Activated T-cell treated with anti-CD3 and anti-CD28 coated beads for 4 hours (primary cell): ENCODE measurements at regions not wholly inside any gene's neighbourhood (a gene's known extent, or its start where the extent isn't known, plus 50 kb on each side); places are given as distances from the start of the nearest gene placed in this dataset.

Source experiments
- DNase-seq: peaks from one replicate; pipeline ENCODE4 v3.0.0-alpha.2; 2020

DNA sequence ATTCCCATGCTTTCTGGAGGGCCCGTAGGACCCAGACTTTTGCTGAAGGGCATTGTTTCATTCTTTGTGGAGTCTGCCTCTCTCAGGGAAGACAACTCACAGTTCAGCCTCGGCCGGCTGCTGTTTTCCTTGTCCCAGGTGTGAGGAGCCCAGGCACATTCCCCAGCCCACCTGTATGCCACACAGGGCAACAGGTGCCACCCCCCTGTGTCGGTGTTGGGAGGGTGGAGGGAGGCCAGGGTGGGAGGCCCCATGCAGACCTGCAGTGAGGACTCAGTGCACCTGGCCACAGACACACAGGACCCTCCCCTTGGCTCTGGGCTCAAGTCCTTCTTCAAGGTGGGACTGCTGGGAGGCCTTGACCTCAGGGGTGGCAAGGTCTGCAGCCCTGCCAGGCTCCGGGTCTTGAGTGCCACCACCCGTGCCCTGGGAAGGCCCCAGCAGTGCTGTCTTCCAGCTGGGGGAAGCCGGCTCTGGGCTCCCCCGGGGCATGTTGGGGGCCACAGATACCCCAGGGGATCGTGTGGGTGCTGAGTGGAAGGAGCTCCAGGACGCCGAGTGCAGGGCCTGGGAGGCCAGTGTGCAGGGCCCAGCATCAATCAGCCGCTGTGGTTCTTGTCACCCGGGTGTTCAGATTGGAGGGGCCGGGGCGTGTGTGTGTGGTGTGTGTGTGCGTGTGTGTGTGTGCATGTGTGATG is 1286.1 kb downstream of the BRD1 start:
- DNase-seq, result no peak

DNA sequence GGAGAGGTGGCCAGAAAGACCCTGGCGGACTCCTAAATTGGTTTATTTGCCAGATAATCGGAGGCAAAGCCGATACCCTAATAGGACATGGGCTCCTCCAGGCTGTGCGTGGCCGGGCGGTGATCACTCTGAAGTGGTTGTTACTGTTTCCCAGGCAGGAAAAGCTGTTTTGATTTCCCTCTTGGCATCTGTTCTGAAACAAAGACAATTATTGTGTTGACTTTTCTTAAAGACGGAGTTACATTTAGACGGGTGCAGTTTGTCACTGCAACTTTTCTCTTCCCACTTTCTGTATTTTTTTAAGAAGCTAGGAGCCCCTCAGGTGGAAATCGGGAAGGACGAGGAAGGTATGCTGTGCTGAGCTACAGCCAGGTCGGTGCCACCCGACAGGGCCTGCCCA is 1288.4 kb downstream of the BRD1 start:
- no peak for DNase-seq

DNA sequence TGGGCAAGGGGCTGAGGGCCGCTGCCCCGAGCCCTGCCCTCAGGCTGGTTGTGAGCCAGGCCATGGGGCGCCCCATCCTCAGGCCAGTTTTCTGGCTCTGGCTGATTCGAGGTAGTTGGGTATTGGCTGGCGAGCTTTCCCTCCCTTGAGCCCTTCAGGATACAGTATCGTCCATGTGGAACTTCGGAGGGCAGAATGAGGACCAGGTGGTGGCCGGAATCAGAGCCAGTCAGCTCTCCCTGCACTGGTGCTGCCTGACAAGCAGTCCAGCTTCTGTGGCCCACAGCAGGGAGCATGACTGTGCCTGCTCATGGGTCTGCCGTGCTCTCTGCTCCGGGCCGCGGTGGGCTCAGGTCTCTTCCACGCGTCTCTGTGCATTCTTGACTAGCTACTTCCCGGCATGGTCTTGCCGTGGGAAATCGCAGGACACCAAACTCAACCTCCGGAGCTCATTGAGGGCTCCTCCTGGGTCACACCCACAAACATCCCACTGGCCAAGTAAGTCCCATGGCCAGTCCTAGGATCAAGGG is 1289.3 kb downstream of the BRD1 start:
- no peak for DNase-seq

DNA sequence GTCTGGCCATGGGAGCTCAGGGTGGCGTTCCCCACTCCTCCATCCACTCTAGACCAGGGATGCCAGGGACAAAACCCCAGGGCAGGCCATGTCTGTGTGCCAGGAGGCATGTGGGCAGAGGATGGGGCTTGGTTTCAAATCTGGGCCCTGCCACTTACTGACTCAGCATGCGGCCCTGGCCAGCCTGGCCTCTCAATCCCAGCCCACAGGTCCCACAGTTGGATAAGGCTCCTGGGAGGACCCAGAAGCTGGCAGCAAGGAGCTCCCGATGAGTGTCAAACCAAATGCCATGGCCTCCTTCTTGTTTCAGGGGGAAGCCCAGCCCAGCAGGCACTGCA is 1290.4 kb downstream of the BRD1 start:
- DNase-seq, result no peak

DNA sequence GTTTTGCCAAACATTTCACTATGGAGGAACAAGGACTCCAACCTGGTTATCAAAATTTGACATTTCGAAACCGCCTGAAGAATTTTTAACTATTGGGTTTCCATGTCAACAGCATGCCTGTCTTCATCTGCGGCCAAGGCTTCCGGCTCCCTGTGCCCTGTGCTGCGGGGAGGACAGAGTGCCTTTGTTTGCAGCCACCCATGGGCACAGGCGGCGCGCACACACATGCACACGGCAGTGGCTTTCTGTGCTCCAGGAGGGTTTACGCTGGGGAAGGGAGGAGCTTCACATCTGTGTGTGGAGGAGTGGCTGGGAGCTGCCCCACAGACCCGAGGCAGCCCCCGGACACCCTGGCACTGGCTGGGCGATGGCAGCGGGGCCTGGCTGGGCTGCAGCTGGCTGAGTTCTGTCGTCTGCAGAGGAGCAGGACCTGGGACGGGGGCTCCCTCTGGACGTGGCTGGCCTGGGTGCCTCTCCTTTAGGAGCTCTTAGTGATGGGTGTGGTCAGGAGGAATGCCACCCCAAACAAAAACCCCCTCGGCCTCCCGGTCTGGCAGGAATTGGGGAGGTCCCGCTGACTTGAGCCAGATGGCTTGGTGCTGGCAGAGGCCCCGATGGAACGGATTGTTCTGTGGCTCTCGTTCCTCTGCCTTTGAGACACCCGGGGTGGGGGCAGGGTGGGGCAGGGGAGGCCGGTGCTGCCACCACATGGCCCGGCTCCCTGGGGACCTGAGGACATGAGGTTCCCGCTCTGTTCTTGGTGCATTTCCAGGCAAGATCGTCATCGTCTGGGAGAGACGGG is 1290.9 kb downstream of the BRD1 start:
- DNase-seq, result no peak

DNA sequence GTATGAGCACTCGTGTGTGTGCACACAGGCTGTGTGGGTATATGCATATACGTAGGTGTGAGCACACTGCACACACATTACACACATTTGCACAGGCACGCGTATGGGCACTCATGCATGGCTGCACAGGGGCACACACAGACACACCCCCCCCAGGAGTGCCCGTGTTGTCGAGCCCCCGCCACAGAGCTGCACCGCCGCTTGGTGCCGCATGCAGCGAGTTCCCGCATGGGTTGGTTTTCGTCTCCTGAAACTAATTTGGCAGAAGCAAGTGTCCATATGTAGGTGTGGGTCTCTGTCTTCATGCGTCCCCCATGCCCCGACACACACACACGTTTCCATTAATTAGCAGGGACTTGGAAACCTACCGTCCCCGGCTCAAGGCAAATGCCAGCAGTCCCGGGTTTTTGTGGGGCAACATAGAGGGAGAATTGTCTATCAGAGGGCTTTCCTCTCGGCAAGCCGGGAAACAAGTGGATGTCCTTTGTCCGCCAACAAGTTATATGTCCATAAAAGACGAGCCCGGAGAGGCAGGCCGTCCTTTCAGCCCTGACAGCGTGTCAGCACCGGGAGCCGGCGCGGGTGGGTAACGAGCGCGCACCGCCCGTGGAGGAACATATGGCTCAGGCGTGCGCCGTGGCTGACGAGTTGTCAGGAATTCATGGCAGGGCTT is 1291.7 kb downstream of the BRD1 start:
- DNase-seq, result no peak

DNA sequence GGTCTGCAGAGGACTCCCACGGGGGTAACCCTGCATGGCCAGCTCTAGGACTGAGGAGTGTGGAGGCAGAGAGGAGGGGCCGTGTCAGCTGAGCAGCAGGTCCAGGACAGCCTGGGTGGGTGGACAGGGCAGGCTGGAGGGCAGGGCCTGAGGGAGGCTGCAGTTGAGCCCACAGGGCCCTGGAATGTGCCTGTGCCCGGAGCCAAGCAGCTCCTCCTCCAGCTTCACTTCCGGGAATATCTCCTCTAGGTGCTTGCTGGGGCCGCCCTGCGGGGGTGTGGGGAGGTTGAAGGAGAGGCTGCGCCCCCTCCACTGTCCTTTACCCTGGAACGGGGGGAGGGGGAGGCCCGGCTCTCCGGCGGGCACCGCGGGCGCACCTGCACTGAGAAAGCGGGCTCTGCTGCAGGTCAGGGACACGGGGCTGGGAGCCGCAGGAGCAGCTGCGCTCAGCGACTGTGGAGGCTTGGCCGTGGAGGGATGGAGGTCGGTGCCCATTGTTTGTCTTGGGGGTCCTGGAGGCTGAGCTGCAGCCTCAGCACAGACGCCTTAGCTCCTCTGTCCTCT is 1293.2 kb downstream of the BRD1 start:
- no peak for DNase-seq

DNA sequence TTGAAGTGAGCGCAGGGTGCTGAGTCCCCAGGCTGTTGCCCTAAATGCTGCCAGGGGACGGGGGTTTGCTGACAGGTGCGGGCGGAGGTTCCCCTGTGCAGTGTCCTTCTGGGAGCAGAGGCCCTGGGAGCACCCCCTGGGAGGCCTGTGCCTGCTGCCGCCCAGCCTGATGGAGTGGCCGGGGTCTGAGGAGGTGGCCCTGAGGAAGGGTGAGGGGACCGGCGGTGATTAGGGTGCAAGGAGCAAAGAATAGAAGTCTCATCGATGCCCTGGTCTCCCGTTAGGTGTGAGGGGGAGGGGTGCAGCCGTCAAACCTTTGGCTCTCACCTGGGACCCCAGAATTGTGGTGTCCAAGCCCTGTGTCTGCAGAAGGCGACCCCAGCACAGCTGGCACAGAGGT is 1294.7 kb downstream of the BRD1 start:
- no peak for DNase-seq

DNA sequence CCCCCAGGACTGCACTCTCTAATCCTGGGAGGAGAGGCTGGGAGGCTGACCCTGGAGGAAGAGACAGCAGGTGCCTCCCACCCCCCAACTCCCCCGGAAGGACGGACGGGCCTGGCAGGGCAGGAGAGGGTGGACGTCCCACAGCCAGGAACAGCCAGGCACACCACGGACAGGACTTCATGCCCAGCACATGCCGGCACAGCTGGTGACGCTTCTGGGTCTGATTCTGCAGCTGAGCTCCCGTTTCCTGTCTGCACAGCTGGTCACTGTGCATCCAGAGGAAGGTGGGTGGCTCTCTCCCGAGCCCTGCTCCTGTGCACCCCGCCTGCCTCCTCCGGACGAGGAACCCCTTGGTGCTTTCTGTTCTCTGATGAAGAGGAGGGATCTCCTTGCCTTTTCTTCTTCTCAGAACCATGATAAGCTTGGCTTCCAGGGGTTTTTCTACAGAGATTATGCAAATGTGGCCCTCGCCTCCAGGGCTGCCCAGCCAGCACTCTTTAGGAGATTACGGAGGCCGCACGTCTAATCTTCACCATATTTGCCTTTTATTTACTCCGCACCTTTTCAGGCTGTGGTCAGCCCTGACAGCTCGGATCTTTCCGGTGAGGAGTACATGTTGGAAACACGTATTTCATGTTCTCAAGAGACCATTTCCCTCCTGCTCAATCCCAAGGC is 1295.8 kb downstream of the BRD1 start:
- DNase-seq, result no peak

DNA sequence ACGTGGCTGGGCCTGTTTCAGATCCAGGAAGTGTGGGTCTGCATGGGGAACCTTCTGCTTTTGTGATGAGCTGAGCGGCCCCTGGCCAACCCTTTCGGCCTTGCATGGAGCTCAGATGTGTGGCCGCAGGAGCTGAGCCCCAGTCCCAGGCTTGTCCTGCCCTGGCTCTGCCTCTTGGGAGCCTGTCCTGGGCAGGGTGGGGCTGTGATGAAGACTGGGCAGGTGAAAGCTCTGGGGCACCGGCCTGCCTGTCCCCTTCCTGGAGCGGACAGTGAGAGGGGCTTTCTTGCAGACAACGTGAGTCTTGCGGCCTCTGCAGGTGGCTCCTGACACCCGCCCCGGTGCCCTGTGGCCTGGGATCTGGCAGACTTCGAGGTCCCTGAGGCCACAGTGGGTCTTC is 1296.6 kb downstream of the BRD1 start:
- no peak for DNase-seq

DNA sequence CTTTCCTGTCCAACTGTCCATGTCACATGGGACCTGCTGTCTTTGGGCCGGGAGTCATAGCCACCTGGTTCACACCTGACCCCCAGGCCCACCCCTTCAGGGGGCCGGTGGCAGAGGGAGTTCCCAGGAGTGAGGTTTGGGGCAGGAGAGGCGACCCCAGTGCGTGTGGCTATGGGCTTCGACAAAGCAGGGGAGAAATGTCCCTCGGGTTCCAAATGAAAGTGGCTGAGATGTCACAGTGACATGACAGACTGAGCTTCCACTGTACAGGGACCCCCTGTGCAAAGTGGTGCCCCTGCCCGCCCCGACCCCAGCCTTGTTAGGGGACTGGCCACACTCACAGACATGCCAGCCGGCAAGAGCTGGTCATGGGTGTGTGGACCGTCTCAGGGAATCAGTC is 1297.0 kb downstream of the BRD1 start:
- DNase-seq, result no peak

DNA sequence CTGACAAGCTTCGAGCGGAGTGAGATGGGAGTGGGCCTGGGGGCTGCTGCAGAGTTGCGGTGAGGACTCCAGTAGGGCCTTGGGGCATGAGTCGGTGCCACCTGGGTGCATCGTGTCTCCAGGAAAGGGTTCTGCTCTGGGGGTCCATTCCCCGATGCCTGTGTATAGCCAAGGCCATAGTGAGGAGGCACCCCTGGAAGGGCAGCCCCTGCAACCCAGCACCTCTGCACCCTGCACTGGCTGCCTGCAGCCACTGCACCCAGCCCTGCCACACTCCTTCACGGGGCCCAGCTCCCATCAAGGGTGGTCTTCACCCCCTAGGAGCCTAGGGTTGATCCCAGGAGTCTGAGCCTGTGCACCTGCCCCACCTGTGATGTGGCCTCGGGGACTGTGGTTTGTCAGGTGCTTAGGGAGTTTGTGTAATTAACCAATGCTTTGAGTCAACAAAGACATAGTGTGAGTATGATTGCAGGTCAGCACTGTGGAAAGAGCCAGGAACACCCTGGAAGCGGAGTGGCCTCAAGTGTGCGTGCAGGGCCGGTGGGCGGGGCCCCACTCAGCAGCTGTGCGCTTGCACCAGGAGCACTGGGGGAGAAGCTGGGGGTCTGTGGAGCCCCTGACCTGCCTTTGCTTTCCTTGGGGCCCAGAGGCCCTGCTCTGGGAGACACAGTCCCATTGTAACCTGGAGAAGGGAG is 1299.3 kb downstream of the BRD1 start:
- DNase-seq, result no peak

DNA sequence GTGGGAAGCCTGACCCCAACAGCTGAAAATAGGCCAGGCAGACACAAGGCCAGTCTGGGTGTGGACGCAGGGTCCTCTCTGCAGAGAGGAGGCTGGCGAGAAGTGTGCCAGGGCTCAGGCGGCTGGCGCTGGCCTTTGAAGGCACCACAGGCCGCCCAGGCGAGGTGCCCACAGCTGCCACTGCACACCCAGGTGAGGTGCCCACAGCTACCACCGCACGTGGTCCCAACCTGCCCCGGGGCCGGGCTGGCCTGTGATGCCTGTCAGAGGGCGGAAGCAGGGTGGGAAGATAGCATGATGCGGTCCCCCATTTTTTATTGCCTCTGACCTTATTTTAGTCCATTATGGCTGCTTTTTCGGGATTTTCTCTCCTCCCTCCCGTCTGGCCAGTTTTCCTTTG is 1303.9 kb downstream of the BRD1 start:
- DNase-seq, result no peak

DNA sequence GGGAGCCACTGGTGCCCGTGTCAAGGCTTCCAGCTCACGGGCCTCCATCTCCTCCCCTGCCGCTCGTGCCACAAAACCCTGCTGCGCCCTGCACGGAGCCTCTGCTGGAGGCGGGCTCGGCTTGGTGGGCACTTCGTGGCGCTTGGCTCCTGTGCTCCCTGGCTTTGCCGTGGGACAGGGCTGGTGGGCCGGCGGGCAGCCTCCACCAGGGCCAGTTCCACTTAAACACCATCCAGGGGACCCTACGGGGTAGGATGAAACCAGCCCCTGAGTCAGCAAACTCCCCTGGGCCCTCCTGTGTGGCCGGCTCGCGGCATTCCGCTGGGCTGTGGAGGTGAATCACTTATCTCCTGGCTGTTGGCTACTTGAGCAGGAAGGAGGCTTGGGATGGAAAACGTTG is 1304.6 kb downstream of the BRD1 start:
- no peak for DNase-seq

DNA sequence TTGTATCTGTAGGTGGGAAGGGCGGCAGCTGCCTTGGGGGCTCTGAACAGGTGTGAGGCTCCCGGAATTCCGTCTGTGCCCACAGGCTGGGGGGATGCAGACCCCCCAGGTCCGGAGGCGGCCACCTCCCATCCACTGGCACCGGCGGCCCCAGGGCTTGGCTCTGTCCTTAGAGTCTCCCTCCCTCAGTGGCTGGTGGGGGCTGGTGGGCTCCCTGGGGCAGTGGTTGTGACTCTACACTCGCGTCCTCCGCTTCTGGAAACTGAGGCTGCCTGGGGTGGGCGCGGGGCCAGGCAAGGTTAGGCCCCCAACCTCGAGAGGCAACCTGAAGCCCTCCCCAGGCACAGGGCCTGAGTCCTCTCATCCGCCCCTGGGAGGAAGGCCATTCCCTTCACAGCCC is 1305.4 kb downstream of the BRD1 start:
- no peak for DNase-seq

DNA sequence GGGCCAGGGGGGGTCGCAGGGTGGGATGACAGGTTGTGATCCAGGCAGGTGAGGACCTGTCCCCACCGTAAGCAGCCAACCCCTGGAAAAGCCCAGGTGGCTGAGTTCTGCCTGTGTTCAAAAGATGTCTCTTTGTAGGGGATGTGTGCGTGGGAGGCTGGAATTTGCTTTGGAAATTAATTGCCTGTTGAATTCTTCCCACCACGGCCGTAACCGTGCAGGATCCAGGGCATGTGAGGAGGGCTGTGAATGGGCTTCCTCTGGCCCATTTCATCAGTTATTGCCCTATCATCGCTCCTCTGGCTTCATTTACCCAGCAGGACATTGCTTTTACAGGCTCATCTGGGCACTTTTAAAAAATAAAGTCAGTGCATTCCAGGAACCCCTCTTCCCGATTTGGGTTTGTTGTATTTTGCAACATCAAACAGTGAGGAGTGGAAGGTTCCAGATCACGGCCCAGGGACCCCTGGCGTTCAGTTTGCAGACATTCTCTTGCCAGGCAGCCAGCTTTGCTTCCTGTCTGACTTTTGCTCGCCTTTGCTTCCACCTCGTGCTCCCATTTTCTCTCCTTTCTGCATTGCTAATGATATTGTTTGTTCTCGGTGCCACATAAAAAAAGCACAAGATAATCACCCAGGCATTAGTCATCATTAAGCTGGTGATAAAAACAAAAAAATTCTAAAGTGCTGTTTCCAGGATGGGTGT is 1306.6 kb downstream of the BRD1 start:
- DNase-seq, result no peak

DNA sequence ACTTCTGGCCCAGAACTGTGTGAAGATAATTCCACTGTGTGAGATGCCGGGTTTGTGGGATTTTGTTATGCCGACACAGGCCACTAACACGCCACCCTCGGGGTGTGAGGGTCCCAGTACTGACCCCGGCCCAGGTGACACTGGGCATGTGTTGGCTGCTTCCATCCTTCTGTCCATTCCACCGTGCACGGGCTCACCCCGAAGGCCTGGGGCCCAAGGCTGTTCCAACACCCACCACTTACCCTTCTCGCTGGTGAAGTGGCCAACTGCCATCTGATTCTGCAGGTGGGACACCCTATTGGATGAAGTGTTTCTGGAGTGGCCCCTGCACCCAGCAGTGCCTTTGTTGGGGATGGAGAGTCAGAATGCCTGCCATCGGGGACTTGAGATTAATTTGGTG is 1307.5 kb downstream of the BRD1 start:
- DNase-seq, result no peak

DNA sequence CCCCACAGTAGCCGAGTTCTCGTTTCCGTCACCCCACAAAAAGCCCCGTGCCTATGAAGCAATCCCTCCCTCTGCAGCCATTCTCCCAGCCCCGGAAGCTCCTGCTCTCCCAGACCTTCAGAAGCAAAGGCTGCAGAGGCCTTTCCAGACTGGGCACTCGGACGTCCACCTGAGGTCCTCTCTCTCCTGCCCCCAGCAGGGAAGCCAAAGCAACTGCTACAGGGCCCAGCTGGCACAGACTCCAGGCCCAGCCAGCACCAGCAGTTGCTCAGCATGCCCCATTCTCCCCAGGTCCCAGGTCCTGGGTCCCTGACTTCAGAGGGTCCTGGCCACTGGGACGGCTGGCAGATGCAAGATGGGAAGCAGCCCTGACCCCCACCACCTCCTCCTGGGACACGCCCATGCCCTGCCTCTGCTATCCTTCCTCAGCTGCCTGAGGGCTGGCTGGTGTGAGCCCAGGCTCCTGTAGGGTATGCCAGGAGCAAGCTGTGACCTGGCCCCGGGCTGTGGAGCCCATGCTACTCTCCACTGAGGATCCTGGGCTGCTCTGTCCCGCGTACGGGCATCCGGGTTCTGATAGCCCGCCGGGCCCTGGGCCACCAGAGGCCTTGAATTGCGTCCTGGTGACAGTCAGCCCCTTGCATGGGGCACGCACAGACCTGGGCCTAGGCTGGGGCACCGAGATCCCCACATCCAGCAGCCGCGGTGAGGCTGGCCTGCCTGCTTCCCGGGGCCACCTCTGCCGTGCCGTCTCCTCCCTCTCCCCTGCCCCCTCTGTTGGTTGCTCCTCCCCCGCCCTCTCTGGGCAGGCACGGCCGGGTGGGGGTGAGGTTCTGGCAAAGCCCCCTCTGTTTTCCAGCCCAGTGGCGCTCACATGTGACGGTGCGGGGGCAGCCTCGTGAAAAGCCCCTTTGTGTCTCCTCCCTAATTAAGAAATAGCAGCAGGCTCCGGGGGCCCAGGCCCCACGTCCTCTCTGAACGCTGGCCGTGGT is 1310.3 kb downstream of the BRD1 start:
- no peak for DNase-seq

DNA sequence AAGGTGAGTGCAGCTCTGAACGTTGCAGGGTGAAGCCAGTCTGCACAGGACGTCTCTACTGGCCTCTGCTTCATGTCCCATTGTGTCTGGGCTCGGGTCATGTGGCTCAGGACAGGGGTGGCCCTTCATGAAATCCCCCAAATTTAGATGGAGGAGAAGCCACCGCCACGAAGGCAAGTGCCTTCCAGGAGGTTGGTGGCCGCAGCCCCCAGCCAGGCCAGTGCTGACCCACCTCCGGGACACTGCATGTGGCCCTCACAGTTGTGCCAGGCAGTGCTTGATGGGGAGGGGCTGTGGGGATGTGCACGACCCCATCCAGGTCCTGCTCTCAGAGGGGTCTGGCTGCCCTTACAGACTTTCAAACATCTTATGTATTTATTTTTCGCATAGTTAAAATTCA is 1311.1 kb downstream of the BRD1 start:
- no peak for DNase-seq

DNA sequence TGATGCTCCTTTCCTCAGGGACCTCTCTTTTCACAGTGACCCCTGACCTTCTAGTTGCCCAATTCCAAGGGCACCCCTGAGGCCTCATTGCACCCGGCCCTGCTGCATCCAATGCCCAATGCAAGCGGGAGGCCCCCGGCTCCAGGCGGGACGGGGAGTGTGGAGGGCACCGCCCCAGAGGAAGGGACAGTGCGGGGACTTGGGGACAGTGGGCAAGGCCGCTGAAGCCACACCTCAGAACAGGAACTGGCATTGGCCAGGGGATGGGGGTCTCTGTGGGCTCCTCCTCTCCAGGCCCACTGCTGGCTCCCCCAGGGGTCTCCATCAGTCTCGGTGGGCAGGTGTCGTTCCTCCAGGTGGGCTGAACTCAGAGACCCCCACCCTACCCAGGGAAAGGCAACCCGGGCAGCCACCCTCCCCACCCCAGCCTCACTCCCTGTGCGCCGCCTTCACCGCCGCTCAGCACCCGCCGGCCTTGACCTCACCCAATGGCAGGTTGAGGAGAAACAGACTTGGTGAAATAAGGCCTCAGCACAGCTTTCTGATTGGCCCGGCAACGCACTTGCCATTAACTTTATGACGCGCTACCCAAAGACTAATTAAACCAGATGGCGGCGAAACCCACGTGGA is 1312.0 kb downstream of the BRD1 start:
- no peak for DNase-seq
